Fibroblast of the conjunctiva (primary cell): ENCODE measurements at regions not wholly inside any gene's neighbourhood (a gene's known extent, or its start where the extent isn't known, plus 50 kb on each side); places are given as distances from the start of the nearest gene placed in this dataset.

Experiments used
- DNase-seq: peaks from one replicate; pipeline ENCODE4 v3.0.0-alpha.2; 2010; ENCODE audit warnings: low read depth

DNA sequence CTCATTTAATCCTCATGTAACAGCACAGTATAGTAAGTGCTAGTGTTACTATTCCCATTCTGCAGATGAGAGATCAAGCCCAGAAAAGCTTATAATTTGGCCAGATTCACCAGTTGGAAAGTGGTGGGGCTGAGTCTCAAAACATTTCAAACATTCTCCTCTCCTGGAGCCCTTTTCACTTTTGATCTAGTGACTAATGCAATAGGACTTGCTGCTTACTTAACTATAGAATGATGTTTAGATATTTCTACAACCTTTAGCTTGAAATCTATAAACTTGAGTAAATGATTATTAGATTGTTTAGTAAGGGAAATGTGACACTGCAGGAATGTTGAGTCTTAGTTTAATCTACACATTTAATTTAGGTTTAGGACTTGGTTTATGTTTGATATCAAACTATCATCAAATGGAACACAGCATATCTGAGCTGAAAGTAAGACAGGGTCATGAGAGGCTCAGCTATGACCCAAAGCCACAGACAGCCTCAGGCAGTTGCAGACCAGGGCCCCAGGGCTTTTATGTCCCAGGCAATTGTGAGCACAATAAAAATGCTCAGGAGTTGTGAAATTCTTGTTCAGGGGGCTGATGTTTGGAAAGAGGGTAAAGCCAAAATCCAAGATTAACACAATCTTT lies 199.5 kb upstream of the HS3ST1 start:
- DNase-seq, result no peak

DNA sequence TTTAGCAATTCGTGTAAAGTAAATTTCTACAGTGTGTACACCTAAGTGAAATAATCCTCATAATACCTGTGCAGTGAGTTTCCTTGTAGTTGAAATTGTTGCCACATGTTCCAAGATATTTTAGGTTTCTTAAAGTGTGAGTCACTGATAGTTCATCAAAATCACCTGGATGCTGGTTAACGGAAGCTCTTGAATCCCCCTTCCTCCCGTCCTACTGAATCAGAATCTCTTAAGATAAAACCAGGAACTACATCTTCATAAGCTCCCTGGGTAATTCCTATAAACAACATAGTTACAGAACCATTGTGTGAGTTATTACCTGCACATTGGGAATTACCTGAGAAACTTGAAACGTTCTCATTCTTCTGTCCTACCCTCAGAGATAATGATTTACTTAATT lies 197.4 kb upstream of the HS3ST1 start:
- DNase-seq, result no peak

- DNase-seq, result no peak
These were observed 196.5 kb upstream of the HS3ST1 start for GRCh38 chr4:11625211-11625610.

- DNase-seq, result no peak
These were observed 195.7 kb upstream of the HS3ST1 start for GRCh38 chr4:11624370-11624769.

DNA sequence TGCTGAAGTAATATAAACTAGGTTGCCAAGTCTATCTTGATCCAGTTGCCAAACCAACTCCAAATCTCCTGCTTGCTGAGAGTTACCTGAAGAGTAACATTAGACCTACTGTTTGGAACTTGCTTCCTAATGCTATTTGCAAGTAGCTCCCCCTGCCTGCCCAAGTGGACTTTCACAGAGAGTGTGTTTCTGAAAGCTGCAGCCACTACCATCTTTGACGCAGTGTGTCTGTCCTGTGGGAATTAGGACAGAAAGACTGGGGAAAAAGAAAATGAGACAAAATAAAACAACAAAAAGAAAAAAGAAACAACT lies 195.0 kb upstream of the HS3ST1 start:
- DNase-seq, result no peak

DNA sequence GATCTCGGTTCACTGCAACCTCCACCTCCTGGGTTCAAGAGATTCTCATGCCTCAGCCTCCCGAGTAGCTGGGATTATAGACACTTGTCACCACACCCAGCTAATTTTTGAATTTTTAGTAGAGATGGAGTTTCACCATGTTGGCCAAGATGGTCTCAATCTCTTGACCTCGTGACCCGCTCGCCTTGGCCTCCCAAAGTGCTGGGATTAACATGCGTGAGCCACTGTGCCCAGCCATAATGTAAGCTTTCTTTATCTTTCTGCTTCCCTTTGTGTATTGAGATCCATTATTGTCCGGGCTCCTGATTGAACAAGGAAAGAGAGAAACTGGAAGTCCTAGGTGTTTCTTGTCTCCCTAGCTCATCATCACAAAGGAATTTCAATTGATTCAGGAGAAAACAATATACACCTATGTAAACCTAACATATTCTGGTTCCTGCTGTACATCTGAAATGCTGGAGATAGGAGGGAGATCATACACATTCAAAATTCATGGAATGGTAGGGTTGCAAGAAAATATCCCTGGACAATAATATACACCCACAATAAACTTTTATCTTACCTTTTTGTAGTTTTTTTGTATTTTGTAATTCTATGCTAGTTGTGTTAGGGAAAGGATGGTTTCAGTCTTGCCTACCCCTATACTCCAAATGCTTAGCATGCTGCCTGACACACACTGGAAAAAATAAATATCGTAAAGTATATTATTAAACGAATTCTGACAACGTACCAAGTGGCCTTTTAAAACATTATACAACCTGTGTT lies 194.4 kb upstream of the HS3ST1 start:
- DNase-seq, result no peak

GRCh38 chr4:11620861-11621260 lies 192.2 kb upstream of the HS3ST1 start:
- DNase-seq, result no peak

DNA sequence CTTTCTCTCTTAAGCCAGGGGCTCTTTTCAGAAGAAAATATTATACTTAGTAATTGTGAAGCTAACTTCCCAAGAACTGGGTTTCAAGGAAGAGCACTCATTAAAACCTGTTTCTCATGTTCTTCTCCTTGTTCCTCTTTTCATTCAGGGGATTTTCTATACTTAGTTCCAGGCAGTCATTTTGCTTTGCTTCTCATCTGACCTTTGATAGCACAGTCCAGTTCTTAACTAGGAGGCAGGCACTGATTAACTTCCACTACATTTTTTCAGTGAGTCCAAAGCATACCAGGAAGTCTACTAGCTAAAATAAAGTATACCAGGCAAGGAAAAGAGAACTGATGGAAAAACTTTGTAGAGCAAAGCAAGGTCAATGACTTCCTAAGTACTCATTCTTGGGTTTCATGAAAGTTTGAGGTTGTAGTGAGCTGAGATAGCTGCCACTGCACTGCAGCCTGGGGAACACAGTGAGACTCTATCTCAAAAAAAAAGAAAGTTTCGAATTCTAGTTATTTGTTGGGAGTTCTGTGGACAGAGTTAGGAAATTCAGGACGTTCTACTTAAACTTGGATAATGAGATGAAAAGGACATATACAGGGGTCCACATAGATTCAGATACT lies 190.1 kb upstream of the HS3ST1 start:
- DNase-seq, result no peak

DNA sequence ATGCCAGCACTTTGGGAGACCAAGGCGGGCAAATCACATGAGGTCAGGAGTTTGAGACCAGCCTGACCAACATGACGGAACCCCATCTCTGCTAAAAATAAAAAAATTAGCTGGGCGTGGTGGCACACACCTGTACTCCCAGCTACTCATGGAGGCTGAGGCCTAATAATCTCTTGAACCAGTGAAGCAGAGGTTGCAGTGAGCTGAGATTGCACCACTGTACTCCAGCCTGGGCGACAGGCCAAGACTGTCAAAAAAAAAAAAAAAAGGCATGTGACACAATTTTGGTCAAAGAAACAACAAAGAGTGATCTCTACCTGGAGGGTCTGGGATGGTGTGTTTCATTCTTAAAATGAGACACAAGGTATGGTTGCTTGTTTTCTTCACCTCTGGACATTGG lies 188.2 kb upstream of the HS3ST1 start:
- no peak for DNase-seq

DNA sequence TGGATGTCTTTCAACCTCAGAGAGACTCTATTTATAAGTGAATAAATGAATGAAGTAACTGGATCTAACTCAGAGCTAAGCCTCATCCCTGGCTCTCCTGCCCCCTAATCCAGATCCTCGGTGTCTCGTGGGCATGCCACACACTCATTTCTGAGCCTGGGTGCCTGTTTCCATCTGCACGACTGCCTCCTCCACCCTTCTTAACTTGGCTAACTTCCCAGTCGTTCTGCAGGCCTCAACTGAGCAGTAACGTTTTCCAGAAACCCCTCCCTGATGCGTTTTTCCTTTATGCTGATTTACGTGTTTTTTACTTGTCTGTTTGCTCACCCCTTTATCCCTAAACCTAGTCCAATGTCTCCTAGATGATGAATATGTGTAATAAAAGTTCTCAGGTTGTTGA lies 186.9 kb upstream of the HS3ST1 start:
- DNase-seq, result no peak

- no peak for DNase-seq
These were observed 185.7 kb upstream of the HS3ST1 start for GRCh38 chr4:11614426-11614825.

GRCh38 chr4:11611868-11612267 lies 183.2 kb upstream of the HS3ST1 start:
- DNase-seq, result no peak

DNA sequence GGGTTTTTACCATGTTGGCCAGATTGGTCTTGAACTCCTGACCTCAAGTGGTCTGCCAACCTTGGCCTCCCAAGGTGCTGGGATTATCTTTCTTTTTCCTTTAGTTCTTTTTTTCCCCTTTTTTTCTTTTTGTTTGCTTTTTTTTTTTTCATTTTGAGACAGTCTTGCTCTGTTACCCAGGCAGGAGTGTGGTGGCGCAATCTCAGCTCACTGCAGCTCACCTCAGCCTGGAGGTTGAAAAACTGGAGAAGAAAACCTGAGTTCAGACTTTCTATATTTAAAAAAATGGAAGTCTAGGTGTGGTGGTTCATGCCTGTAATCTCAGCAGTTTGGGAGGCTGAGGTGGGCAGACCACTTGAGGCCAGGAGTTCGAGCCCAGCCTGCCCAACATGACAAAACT lies 181.1 kb upstream of the HS3ST1 start:
- no peak for DNase-seq

DNA sequence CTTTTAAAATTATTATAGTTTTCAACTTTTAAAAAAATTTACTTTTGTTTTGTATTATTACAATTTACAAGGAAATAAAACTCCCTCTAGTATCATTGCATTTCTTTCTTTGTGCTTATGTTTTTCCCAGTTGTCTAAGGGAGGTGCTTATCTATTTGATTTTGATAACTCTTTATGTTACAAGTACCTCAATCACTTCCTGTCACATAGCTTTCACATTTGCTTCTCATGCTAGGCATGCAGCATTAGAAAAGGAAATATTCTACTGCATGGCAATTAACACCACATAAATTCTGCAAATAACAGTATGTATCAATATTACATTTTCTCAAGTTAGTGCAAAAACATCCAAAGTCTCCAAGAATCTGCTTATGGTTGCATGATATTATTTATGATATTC lies 180.3 kb upstream of the HS3ST1 start:
- DNase-seq, result no peak

- DNase-seq, result no peak
These were observed 177.4 kb upstream of the HS3ST1 start for GRCh38 chr4:11606078-11606477.

GRCh38 chr4:11605597-11605996 lies 176.9 kb upstream of the HS3ST1 start:
- DNase-seq, result no peak

DNA sequence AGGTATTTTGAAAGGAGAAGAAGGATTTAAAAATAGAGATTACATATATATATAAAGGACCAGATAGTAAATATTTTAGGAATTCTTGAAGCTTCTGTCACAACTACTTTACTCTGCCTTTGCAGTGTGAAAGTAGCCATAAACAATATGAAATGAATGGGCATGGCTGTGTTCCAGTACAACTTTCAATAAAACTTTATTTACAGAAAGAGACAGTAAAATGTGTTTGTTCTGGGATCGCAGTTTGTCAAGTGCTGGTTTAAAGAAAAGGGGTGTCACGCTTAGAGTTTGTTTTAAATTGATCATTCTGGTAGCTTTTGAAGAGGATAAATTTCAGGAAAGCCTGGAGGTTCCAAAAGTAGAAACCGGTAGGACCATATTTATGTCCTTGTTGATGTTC lies 176.1 kb upstream of the HS3ST1 start:
- no peak for DNase-seq

DNA sequence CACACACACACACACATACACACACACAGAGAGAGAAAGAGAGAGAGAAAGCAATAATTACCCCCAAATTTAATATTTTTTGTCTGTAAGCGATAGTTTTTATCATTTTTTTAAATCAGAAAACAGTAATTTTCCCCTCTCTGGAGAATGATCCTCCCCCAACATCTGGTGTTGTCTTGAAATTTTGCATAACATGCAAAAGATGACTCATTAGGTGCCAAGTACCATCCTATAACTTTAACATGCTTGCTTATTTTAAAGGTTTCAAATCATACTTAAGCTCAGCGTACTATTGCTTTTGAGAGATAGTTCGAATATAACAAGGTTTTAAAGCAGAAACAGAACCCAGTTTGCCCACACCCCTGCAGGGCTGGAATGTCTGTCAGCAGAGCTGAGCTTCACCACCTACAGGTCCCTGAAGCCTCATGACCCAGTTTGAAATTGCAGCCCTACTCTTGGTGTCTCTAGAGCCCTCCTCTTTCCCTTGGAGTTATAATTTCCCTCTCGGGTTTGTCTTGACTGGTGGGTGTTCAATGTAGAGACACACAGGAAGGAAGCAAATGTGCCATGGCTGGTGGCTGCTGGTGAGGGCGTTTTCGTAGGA lies 175.0 kb upstream of the HS3ST1 start:
- DNase-seq, result no peak

DNA sequence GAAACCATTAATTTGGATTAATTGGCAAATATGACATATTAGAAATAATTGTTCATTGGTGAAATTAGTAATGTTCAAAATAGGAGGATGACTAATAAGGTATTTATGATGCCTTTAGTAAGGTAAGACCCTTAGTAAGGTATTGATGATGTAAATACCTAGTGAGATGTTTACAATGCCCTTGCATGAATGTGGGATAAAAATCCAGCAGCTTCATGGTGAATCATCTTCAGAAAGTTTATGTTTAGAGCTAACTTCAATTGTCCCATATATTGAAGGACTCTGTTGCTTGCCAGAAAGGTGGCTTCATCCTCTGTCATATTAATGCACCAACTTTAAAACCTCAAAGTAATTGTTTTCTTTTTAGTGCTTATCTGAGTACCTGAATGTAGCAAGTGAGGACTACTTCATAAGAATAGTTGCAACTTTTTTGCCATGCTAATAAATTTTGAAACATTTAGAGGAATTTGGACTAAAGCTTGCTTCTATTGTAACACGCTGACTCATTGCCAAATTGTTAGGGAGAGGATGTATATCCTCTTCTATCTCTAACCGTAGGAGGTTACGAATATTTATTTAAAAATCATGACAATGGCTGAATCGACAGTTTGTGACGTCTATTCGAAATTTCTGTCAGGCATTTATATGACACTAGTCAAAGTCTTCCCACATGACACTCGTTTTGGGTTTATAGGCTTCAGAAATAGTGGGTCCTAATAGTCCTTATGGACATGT lies 174.1 kb upstream of the HS3ST1 start:
- no peak for DNase-seq

DNA sequence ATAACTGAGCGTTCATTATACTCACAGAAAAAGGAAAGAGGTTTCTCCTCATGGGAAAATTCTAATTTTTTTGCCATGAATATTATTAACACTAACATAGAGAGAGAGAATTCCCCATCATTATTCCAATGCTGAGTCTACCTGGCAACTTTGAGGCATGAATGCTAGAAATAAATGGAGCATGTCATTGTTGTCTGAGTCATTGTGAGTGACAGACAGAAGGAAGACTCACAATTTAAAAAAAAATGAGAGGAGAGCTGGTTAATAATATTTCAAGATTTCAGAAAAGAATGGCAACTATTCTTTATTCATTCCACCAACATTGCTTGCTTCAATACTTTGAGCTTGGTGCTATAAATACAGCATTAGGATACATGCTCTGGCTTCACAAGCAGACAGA lies 170.4 kb upstream of the HS3ST1 start:
- DNase-seq, result no peak

DNA sequence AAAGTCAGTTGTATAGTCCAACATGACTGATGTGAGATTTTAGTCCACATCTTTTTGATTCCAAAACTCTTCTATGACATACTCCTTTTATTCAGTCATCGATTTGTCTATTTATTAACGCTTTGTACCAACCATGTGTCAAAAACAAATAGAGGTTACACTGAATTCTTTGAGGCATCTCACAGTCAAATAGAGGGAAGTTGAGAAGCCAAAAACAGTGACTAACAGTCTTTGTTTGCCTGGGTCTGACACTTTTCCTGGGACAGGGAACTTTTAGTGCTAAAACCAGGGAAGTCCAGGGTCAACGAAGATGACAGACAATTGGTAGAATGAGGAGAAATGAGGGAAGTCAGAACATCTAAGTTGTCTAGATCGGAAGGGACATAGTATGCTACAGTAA lies 169.9 kb upstream of the HS3ST1 start:
- DNase-seq, result no peak

- DNase-seq, result no peak
These were observed 168.8 kb upstream of the HS3ST1 start for GRCh38 chr4:11597506-11597905.

DNA sequence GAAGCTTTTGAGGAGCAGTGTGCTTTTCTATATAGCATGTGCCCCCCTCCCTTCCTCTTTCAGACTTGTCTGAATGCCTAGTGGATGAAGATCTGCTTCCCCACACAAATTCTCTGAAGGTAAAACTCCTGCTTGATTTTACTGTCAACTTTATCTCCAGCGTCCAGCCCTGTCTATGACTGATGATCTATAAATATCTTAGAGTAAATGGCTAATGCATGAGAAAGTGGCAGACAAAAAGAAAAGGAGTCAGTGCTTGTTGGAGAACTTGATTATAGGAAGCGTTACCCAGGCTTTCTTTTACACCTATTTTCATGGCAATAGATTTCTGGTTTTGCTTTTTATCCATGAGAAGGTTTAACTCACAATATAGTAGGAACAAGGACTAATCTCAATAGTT lies 168.3 kb upstream of the HS3ST1 start:
- DNase-seq, result no peak
